GM12878 (cell line): ENCODE measurements at regions not wholly inside any gene's neighbourhood (a gene's known extent, or its start where the extent isn't known, plus 50 kb on each side); places are given as distances from the start of the nearest gene placed in this dataset.
A peak's percentile ranks its signal among the peaks of the same experiment; 100 is the strongest.

ENCODE experiments used
- ATAC-seq: fragments of 200-7000 bp; cut with Tn5 transposase; 3 replicates; pipeline ENCODE4 v1.9.1; 2020; ENCODE audit warnings: mild to moderate bottlenecking, moderate library complexity
- BruUV-seq: library from RNA; stranded (reverse); fragments of 400-500 nt; replicated peaks from 2 replicates; lab custom pipeline; 2021; lab: Mats Ljungman, UMichigan
- CTCF ChIA-PET: fragments of 300-600 bp; sonication (Branson Sonifier 250); formaldehyde crosslinking; extraction: SDS; loops from one replicate; lab custom pipeline; 2021; ENCODE audit warnings: inconsistent platforms; lab: Yijun Ruan, JAX
- POLR2A ChIA-PET: fragments of 350-600 bp; formaldehyde crosslinking; extraction: SDS; loops from one replicate; lab custom pipeline; 2021; ENCODE audit warnings: inconsistent platforms; lab: Charles Lee
- RAD21 ChIA-PET: fragments of 300-600 bp; sonication (Branson Sonifier 250); formaldehyde crosslinking; loops from one replicate; lab custom pipeline; 2023; ENCODE audit warnings: antibody characterized with exemption; ENCODE audit not compliant: unreplicated experiment; lab: Charles Lee
- SMC1A ChIA-PET: fragments of 300-600 bp; sonication (Branson Sonifier 250); formaldehyde crosslinking; loops from one replicate; lab custom pipeline; 2023; ENCODE audit not compliant: unreplicated experiment, uncharacterized antibody; lab: Charles Lee
- DNase-seq: peaks from one replicate; pipeline ENCODE4 v3.0.0-alpha.2; 2011; ENCODE audit warnings: low read depth, low spot score
- FAIRE-seq: peaks from 3 replicates; lab custom pipeline; 2011; peaks lifted over from hg19 to GRCh38; lab: Jason Lieb, UNC
- H2AFZ ChIP-seq: 2 replicates; pipeline ENCODE4 v1.6.0; 2011; ENCODE audit warnings: low read depth, low read length, control low read depth; ENCODE audit not compliant: control insufficient read depth
- H3K27ac ChIP-seq: 2 replicates; pipeline ENCODE4 v1.5.1; 2011; ENCODE audit warnings: control low read depth; ENCODE audit not compliant: control insufficient read depth, insufficient read depth
- H3K27me3 ChIP-seq, 2 experiments: replicated peaks in 1 of 2; 2 replicates each; pipeline versions ENCODE4 v1.6.0 to v1.6.1; 2011; ENCODE audit warnings: low read length in 1 of 2; ENCODE audit not compliant: control insufficient read depth in 2 of 2, insufficient read depth in 2 of 2
- H3K36me3 ChIP-seq, 2 experiments: 2 replicates each; pipeline ENCODE4 v1.5.1; 2011; ENCODE audit warnings: low read length in 1 of 2; ENCODE audit not compliant: control insufficient read depth in 2 of 2, insufficient read depth in 2 of 2
- H3K4me1 ChIP-seq: 2 replicates; pipeline ENCODE4 v1.6.1; 2011; ENCODE audit warnings: mild to moderate bottlenecking, low read length, moderate library complexity, mixed read lengths; ENCODE audit not compliant: control insufficient read depth, insufficient read depth
- H3K4me2 ChIP-seq: 2 replicates; pipeline ENCODE4 v1.6.0; 2011; ENCODE audit warnings: control low read depth; ENCODE audit not compliant: control insufficient read depth, insufficient read depth
- H3K4me3 ChIP-seq: fragments of 200-600 bp; sonication (generic); 2 replicates; pipeline ENCODE4 v1.5.1; 2016
- H3K79me2 ChIP-seq: 2 replicates; pipeline ENCODE4 v1.6.0; 2011; ENCODE audit warnings: low read length; ENCODE audit not compliant: control insufficient read depth, insufficient read depth
- H3K9ac ChIP-seq: 2 replicates; pipeline ENCODE4 v1.8.0; 2011; ENCODE audit warnings: low read length, control low read depth, mixed read lengths; ENCODE audit not compliant: control insufficient read depth, insufficient read depth
- H3K9me3 ChIP-seq: replicated peaks from 3 replicates; pipeline ENCODE4 v1.5.1; 2011; ENCODE audit warnings: mild to moderate bottlenecking, low read length; ENCODE audit not compliant: control insufficient read depth, insufficient read depth
- H4K20me1 ChIP-seq: 2 replicates; pipeline ENCODE4 v1.6.0; 2011; ENCODE audit not compliant: control insufficient read depth, insufficient read depth
- CEBPB ChIP-seq, 2 experiments: fragments of 150-350 bp in 1 of 2; IDR thresholded peaks; 2 replicates each; pipeline ENCODE4 v1.6.1; 2012 to 2014; ENCODE audit warnings: low read depth in 2 of 2, low read length in 2 of 2, borderline replicate concordance in 1 of 2, inconsistent platforms in 1 of 2
- HSF1 ChIP-seq: fragments of 150-350 bp; IDR thresholded peaks from 2 replicates; pipeline ENCODE4 v1.6.1; 2014; ENCODE audit warnings: mild to moderate bottlenecking, low read depth, low read length
- LARP7 ChIP-seq: fragments of 450-650 bp; IDR thresholded peaks from 2 replicates; pipeline ENCODE4 v1.6.1; 2017; ENCODE audit warnings: mild to moderate bottlenecking
- MAX ChIP-seq: IDR thresholded peaks from 2 replicates; pipeline ENCODE4 v1.6.1; 2012; ENCODE audit warnings: low read depth, low read length, improper control_type of control experiment
- PAX8 ChIP-seq: fragments of 450-650 bp; IDR thresholded peaks from 2 replicates; pipeline ENCODE4 v1.6.1; 2017; ENCODE audit warnings: mild to moderate bottlenecking, moderate library complexity
- SREBF1 ChIP-seq: IDR thresholded peaks from 2 replicates; pipeline ENCODE4 v1.6.1; 2012; ENCODE audit warnings: mild to moderate bottlenecking, low read length
- SRF ChIP-seq, 2 experiments: IDR thresholded peaks; 2 replicates each; pipeline ENCODE4 v1.6.1; 2011; ENCODE audit warnings: low read depth in 2 of 2, low read length in 2 of 2, mild to moderate bottlenecking in 1 of 2, moderate library complexity in 1 of 2
- ZNF24 ChIP-seq: fragments of 450-650 bp; IDR thresholded peaks from 2 replicates; pipeline ENCODE4 v1.6.1; 2017; ENCODE audit warnings: antibody characterized with exemption, mild to moderate bottlenecking
- ZSCAN29 ChIP-seq: fragments of 450-650 bp; IDR thresholded peaks from 2 replicates; pipeline ENCODE4 v1.6.1; 2017; ENCODE audit warnings: mild to moderate bottlenecking, moderate library complexity
- WGBS: methylation state at CpG from one replicate; pipeline ENCODE4 v1.1.6; 2016; ENCODE audit warnings: low lambda C conversion rate; ENCODE audit not compliant: insufficient replicate concordance, insufficient coverage; ENCODE audit errors: missing lambda C conversion rate; 5-methylcytosine and 5-hydroxymethylcytosine counted together
- in situ Hi-C: fragments of 300-500 bp; cut with MboI; formaldehyde crosslinking; loops from 9 replicates; pipeline ENCODE4 v1.14.3; 2018; ENCODE audit warnings: mixed read lengths
- intact Hi-C: fragments of 100-400 bp; cut with micrococcal nuclease; formaldehyde crosslinking; loops from one replicate; pipeline ENCODE4 v1.14.2; 2022; ENCODE audit not compliant: unreplicated experiment

- BruUV-seq = no TSS peak
- 28% methylated on average over 4 of the region's 4 CpGs for WGBS
- ChIA-PET RAD21 (no interaction called here), CTCF (no interaction called here), SMC1A (interaction anchor here (0.7 to 1.1 kb wide), 2 partner anchors 58 to 717 kb away, joined by 3 to 4 read pairs; no protein-coding TSS in a partner anchor), POLR2A (no interaction called here)
- Histone ChIP-seq H3K27ac (no peak overlapping the region), H3K36me3 (no peaks in the 10 kb centered on the region), H3K4me3 (no peak overlapping the region), H3K4me1 (no peaks in the 10 kb centered on the region), H3K27me3 (no peaks in the 10 kb centered on the region), H3K9ac (no peak overlapping the region), H3K4me2 (no peak overlapping the region), H3K79me2 (no peaks in the 10 kb centered on the region), H3K9me3 (no peaks in the 10 kb centered on the region), H4K20me1 (no peaks in the 10 kb centered on the region), H2AFZ (no peak overlapping the region)
- intact Hi-C loops = no loop called here
- in situ Hi-C loops = no loop called here
- no peak for ATAC-seq
- no peak for FAIRE-seq
- no peak for TF ChIP-seq CEBPB (IDR thresholded peaks at IDR 0.05; ENCODE audit: borderline replicate concordance in 1 of 2, low read depth in 2 of 2, low read length in 2 of 2)
- DNase-seq = no peak
Measured at GRCh38 chr9:73981405-73981804, 515.7 kb upstream of the RORB start.

DNA sequence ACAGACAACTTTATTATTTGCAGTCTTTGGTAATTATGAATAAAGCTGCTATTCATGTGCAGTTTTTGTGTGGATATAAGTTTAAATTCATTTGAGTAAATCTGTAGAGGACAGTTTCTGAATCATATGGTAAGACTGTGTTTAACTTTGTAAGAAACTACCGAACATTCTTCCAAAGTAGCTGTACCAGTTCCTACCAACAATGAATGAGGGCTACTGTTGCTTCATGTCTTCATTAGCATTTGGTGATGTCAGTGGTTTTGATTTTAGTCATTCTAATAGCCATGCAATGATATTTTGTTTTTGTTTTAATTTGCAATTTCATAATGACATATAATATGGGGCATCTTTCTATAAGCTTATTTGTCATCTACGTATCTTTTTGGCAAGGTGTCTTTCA, 501.3 kb upstream of the RORB start:
- FAIRE-seq (no peak), ATAC-seq (peak; percentile 35), DNase-seq (no peak)
- in situ Hi-C loops = no loop called here
- BruUV-seq = no TSS peak
- Histone ChIP-seq H3K36me3 (no peaks in the 10 kb centered on the region), H3K4me2 (no peak overlapping the region), H3K27me3 (no peaks in the 10 kb centered on the region), H3K27ac (no peak overlapping the region), H2AFZ (no peak overlapping the region), H4K20me1 (no peaks in the 10 kb centered on the region), H3K4me3 (no peak overlapping the region), H3K9ac (no peak overlapping the region), H3K9me3 (no peaks in the 10 kb centered on the region), H3K79me2 (no peaks in the 10 kb centered on the region), H3K4me1 (no peaks in the 10 kb centered on the region)
- RAD21 ChIA-PET = no interaction called here
- 34% methylated on average over 2 of the region's 2 CpGs for WGBS
- intact Hi-C loops = no loop called here
- POLR2A ChIA-PET = no interaction called here
- CTCF ChIA-PET = no interaction called here
- SMC1A ChIA-PET = no interaction called here
- TF ChIP-seq PAX8 (no peak), SREBF1 (no peak), SRF (IDR thresholded peaks at IDR 0.05; ENCODE audit: low read depth in 2 of 2, low read length in 2 of 2) (no peak), ZSCAN29 (no peak), LARP7 (no peak), HSF1 (no peak), ZNF24 (no peak), MAX (no peak)
